Aorta (tissue), 5 donors: ENCODE measurements at regions not wholly inside any gene's neighbourhood (a gene's known extent, or its start where the extent isn't known, plus 50 kb on each side); places are given as distances from the start of the nearest gene placed in this dataset.

Source experiments
- ATAC-seq: fragments of 200-7000 bp; cut with Tn5 transposase; one replicate; pipeline ENCODE4 v1.9.1; 2022; ENCODE audit warnings: moderate library complexity; ENCODE audit not compliant: low FRiP score
- DNase-seq, 2 donors: peaks; one replicate each; pipeline ENCODE4 v3.0.0-alpha.2; 2020
- H3K27ac ChIP-seq, 2 donors: one replicate each; pipeline ENCODE4 v1.5.1; 2013; ENCODE audit warnings: low read length in 2 of 2, mild to moderate bottlenecking in 2 of 2, moderate library complexity in 2 of 2, control low read depth in 1 of 2, inconsistent platforms in 1 of 2, low read depth in 1 of 2
- H3K27me3 ChIP-seq, 2 donors: one replicate each; pipeline ENCODE4 v1.6.1; 2013; ENCODE audit warnings: control low read depth in 1 of 2, low read length in 1 of 2, mild to moderate bottlenecking in 1 of 2, moderate library complexity in 1 of 2; ENCODE audit not compliant: insufficient read depth in 2 of 2, control insufficient read depth in 1 of 2
- H3K36me3 ChIP-seq, 2 donors: one replicate each; pipeline ENCODE4 v1.6.1; 2013; ENCODE audit warnings: control low read depth in 1 of 2, low read length in 1 of 2, mild to moderate bottlenecking in 1 of 2; ENCODE audit not compliant: insufficient read depth in 2 of 2, control insufficient read depth in 1 of 2
- H3K4me1 ChIP-seq, 2 donors: one replicate each; pipeline ENCODE4 v1.6.1; 2013; ENCODE audit warnings: low read length in 2 of 2, control low read depth in 1 of 2, mild to moderate bottlenecking in 1 of 2, moderate library complexity in 1 of 2; ENCODE audit not compliant: insufficient read depth in 2 of 2, control insufficient read depth in 1 of 2
- H3K4me3 ChIP-seq, 2 donors: one replicate each; pipeline ENCODE4 v1.5.1; 2013; ENCODE audit warnings: low read length in 2 of 2, control low read depth in 1 of 2, mild to moderate bottlenecking in 1 of 2
- H3K9me3 ChIP-seq: one replicate; pipeline ENCODE4 v1.6.1; 2013; ENCODE audit warnings: mild to moderate bottlenecking, low read length; ENCODE audit not compliant: control insufficient read depth
- WGBS, 2 donors: extraction: QIAGEN DNeasy Blood & Tissue Kit; methylation state at CpG; one replicate each; pipeline ENCODE4 v1.1.7; 2013; 5-methylcytosine and 5-hydroxymethylcytosine counted together
- intact Hi-C, 2 donors: fragments of 100-400 bp; cut with DNase I; formaldehyde crosslinking; loops; one replicate each; pipeline versions ENCODE4 v1.14.2 to v1.15.0; 2022
- donor health status: healthy with polysubstance abuse.
- donor health status: Bipolar disorder and iron deficiency.
- donor health status: DM: no; HTN: no; CAD: no.
- donor health status: DM: no; HTN: no; CAD: no.
- donor health status: DM: yes; HTN: yes; CAD: no.

DNA sequence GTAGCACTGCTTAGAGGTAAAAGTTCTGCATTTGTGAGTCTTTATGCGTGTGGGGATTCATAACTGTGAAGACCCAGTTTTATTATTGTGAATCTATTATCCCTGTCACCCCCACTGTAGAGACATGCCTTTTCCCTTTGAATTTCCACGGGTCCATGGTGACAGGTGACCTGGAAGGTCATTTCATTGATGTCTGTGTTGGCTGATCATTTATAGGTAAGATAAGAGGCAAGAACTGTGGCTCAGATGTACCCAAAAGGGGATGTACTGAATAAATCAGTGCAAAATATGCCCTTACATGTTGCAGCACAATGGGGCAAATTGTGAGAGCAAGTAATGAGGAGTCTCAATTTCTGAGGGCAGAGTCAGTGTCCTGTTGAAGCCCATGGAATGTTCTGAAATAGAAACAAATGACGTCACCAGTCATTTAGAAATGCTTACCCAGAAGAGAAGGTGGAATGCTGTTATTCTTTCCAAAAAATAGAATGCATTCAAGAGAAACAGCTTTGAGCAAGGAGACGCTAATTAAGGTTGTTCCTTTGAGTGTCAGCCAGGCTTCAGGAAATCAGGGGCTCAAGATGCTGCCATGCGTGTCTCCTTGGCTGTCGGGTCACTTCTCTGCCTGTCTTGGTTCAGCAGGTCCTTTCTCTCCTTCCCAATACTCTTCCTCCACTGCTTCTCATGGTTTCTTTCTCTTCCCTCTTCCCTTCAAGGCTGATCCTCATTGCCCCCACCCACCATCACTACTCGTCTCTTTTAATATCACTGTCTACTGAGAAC, 118.7 kb upstream of the E2F8 start:
- Histone ChIP-seq H3K9me3 (peaks cover 2% of the 10 kb centered on the region), H3K27me3 (no peaks in the 10 kb centered on the region), H3K4me1 (peaks cover 0 to 2% of the 10 kb centered on the region in 2 donors), H3K27ac (no peak overlapping the region), H3K4me3 (no peak overlapping the region), H3K36me3 (no peaks in the 10 kb centered on the region)
- DNase-seq, result no peak
- no peak for ATAC-seq
- intact Hi-C loops, result no loop called here
- WGBS, 2 donors, result 56 to 60% methylated on average over 7 of the region's 7 CpGs

DNA sequence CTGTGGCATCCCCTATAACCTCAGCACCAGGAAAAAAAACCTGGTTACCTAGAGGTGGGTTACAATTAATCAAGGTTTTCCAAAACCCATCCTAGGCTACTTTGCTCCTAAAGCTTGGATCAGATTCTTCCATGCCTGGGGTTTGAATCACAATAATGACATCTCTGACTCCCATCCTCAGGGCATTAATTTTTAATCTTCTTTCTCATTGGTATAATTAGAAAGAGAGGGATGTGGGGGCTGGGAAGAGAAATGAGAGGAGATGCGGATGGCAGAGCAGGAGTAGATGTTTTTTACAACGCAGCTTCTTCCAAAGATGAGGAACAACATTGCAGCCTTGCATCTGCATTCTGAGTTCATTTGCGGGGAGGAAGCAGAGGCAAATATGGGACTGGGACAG, 117.2 kb upstream of the E2F8 start:
- Histone ChIP-seq H3K27me3 (no peaks in the 10 kb centered on the region), H3K4me1 (peaks cover 0 to 2% of the 10 kb centered on the region in 2 donors), H3K36me3 (no peaks in the 10 kb centered on the region), H3K9me3 (peaks cover 2% of the 10 kb centered on the region), H3K27ac (no peak overlapping the region), H3K4me3 (no peak overlapping the region)
- intact Hi-C loops, result no loop called here
- ATAC-seq (no peak), DNase-seq (no peak)
- 97% methylated on average over 3 of the region's 3 CpGs for WGBS, 2 donors

DNA sequence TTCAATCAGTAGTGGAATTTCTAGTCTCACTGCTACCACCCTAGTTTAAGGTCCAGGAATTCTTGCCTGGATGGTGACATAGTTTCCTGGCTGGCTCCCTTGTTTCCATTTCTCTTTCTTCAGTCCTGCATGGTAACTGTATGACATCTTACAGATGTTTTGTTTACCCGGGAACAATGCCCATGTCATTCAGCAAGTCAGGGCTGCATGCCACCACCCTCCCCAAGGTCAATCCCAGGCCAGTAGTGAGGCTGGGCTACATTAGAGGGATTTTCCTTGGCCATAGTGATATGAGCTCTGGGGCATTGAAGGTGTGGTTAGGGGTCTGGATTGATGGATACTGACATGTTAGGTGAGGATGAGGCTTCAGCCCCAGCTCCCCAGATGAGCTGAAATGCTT, 114.9 kb upstream of the E2F8 start:
- Histone ChIP-seq H3K9me3 (no peaks in the 10 kb centered on the region), H3K4me1 (peaks cover 0 to 2% of the 10 kb centered on the region in 2 donors), H3K4me3 (no peak overlapping the region), H3K27ac (no peak overlapping the region), H3K36me3 (no peaks in the 10 kb centered on the region), H3K27me3 (no peaks in the 10 kb centered on the region)
- WGBS, 2 donors, result 0 to 4% methylated on average over 1 of the region's 1 CpG
- intact Hi-C loops, result no loop called here
- ATAC-seq (no peak), DNase-seq (no peak)

DNA sequence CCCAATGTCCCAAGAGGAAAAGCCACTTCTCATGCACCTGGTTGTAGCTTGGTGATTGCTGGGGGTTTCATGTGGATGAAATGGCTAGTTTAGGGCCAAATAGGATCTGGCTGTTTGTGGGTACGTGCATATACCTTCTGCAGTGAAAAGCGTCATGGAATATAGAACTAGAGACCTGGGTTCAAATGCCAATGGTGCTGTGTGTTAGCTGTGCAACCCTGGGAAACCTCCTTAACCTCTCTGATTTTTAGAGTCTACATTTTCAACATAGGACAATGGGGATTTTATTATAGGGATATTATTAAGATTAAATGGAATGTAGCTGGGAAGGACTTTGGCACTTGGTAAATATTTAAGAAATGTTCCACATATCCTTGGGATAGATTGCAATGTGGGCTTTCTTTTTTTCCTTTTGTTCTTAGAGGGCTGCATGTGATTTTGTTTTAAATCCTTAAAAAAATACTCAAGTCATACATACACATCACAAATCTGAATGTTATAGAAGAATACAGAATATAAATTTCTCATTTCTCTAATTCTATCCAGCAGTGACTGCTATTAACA, 112.6 kb upstream of the E2F8 start:
- DNase-seq, result no peak
- 91 to 94% methylated on average over 2 of the region's 2 CpGs for WGBS, 2 donors
- Histone ChIP-seq H3K27ac (no peak overlapping the region), H3K9me3 (no peaks in the 10 kb centered on the region), H3K4me3 (no peak overlapping the region), H3K27me3 (no peaks in the 10 kb centered on the region), H3K4me1 (no peaks in the 10 kb centered on the region), H3K36me3 (no peaks in the 10 kb centered on the region)
- intact Hi-C loops, result no loop called here
- no peak for ATAC-seq

DNA sequence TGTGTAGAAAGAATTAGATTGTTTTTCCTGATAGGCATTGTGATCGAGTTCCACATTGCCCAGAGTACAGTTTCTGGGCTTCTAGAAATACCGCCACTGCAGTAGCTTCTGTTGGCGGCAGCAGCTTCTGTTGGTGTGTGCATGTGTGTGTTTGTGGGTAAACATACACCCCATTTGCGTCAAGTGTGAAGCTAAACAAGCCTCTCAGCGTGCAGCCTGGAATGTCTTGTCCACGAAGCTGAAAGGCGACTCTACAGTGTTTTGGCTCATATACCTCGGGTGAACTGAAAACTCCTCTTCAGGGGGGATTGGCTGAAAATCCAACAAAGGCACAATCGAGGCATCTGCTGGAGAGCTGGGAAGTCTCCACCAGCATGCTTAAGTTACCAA, 112.0 kb upstream of the E2F8 start:
- Histone ChIP-seq H3K4me3 (no peak overlapping the region), H3K36me3 (no peaks in the 10 kb centered on the region), H3K27ac (no peak overlapping the region), H3K27me3 (no peaks in the 10 kb centered on the region), H3K9me3 (no peaks in the 10 kb centered on the region), H3K4me1 (no peaks in the 10 kb centered on the region)
- ATAC-seq, result no peak
- no peak for DNase-seq
- WGBS, 2 donors, result 43 to 58% methylated on average over 9 of the region's 9 CpGs
- intact Hi-C loops, result no loop called here

DNA sequence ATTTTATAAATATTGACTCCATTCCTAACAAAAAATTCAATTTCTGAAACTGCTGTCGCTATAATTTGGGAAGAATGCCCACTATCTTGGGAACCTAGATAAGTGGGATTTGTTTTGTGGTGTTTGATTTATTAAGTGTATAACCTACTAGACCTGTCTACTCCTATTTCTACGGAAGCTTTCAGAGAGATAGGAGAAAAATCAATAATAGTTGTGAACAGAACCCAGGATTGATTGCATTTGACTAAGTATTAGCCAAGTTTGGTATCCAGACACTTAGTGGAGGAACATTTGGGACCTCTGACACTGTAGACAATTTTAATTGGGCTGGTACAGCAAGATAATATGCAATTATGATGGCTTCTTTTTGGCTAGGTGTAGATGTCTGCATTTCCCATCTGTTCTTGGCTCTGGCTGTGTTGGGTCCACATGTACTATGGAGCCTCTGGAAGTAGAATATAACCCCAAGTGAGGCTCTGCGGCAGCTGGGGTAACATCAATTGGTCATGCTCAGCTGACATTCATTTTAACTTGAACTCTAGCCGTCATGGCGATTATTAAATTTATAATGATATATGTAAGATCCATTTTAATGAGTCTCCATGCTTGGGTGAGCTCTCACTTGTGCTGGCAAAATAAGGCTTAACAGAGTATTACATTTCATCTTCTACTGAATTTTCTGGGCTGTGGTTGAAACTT, 111.5 kb upstream of the E2F8 start:
- no peaks in the 10 kb centered on the region for H3K9me3 ChIP-seq
- ATAC-seq (no peak), DNase-seq (no peak)
- 85 to 89% methylated on average over 5 of the region's 5 CpGs for WGBS, 2 donors
- no peaks in the 10 kb centered on the region for H3K36me3 ChIP-seq
- H3K4me1 ChIP-seq, result no peaks in the 10 kb centered on the region
- no peaks in the 10 kb centered on the region for H3K27me3 ChIP-seq
- no peak overlapping the region for H3K27ac ChIP-seq
- H3K4me3 ChIP-seq, result no peak overlapping the region
- intact Hi-C loops, result no loop called here

DNA sequence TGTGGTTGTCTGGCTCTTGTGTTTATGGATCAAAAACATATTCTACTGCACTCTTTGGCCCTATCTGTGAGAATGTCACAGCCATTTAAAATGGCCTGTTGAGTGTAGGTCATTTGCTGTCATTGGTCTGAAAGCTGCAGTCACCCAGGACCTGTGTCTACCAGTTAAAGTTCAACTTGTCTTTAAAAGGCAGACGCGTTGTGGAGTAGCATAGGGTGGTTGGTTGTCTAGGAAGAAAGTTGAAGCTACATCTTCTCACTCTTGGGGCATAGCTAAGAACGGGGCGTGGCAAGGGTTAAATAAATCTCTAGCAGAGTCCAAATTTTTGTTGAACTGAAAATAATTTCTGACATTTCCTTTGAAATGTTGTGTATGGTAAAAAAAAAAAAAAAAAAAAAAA, 110.7 kb upstream of the E2F8 start:
- intact Hi-C loops, result no loop called here
- no peak for ATAC-seq
- Histone ChIP-seq H3K27me3 (no peaks in the 10 kb centered on the region), H3K4me3 (no peak overlapping the region), H3K4me1 (no peaks in the 10 kb centered on the region), H3K9me3 (no peaks in the 10 kb centered on the region), H3K36me3 (no peaks in the 10 kb centered on the region), H3K27ac (no peak overlapping the region)
- 90 to 92% methylated on average over 4 of the region's 4 CpGs for WGBS, 2 donors
- DNase-seq, result no peak

DNA sequence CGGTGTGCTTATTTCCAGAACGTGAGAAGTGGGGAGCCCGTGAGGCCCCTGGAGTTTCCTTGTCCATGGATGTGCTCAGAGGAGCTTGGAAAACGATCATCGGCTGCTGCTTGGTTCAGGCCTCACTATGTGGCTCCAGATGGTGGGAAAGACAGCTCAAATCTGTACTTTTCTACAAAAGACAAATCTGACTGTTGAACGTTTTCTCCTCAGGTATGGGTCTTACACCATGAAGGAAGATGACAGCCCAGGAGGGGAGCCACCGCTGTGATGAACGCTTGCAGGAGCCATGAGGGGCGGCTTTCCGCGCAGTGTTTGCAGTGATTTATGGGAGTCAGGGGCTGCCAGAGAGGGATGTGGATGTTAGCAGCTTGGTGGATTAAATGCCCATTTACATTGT, 109.4 kb upstream of the E2F8 start:
- 78 to 84% methylated on average over 11 of the region's 11 CpGs for WGBS, 2 donors
- Histone ChIP-seq H3K27me3 (no peaks in the 10 kb centered on the region), H3K36me3 (no peaks in the 10 kb centered on the region), H3K9me3 (no peaks in the 10 kb centered on the region), H3K4me1 (no peaks in the 10 kb centered on the region), H3K4me3 (no peak overlapping the region), H3K27ac (no peak overlapping the region)
- intact Hi-C loops, result no loop called here
- ATAC-seq, result no peak
- DNase-seq, result no peak
